Natural killer cell (primary cell): ENCODE measurements at regions not wholly inside any gene's neighbourhood (a gene's known extent, or its start where the extent isn't known, plus 50 kb on each side); places are given as distances from the start of the nearest gene placed in this dataset.

Experiments used
- ATAC-seq, 3 donors: fragments of 150-1000 bp in 2 of 3; fragments of 200-7000 bp in 1 of 3; cut with Tn5 transposase; 1 replicate in 1 of 3; 2 replicates in 2 of 3; pipeline ENCODE4 v1.10.0; 2021; ENCODE audit warnings: mild to moderate bottlenecking in 2 of 3, moderate library complexity in 2 of 3
- DNase-seq, 2 donors: peaks; one replicate each; pipeline versions ENCODE4 v3.0.0 to v3.0.0-alpha.2; 2013 to 2021; ENCODE audit warnings: mixed read lengths in 1 of 2
- H3K27ac ChIP-seq: one replicate; pipeline ENCODE4 v1.5.1; 2013; ENCODE audit warnings: mild to moderate bottlenecking, low read length
- H3K27me3 ChIP-seq: one replicate; pipeline ENCODE4 v1.6.1; 2013; ENCODE audit warnings: low read length; ENCODE audit not compliant: control insufficient read depth, insufficient read depth
- H3K36me3 ChIP-seq: one replicate; pipeline ENCODE4 v1.6.1; 2013; ENCODE audit warnings: low read length; ENCODE audit not compliant: control insufficient read depth, insufficient read depth
- H3K4me1 ChIP-seq: one replicate; pipeline ENCODE4 v1.6.1; 2013; ENCODE audit warnings: low read length; ENCODE audit not compliant: control insufficient read depth, insufficient read depth
- H3K4me3 ChIP-seq: one replicate; pipeline ENCODE4 v1.5.1; 2013; ENCODE audit warnings: low read length
- H3K9me3 ChIP-seq: one replicate; pipeline ENCODE4 v1.6.1; 2013; ENCODE audit warnings: low read length; ENCODE audit not compliant: control insufficient read depth, insufficient read depth
- H3K27ac Mint-ChIP-seq, 2 donors: one replicate each; pipeline ENCODE4 v1.8.0; 2022; ENCODE audit warnings: mild to moderate bottlenecking in 2 of 2, mixed read lengths in 2 of 2, moderate library complexity in 1 of 2
- H3K27me3 Mint-ChIP-seq, 2 donors: one replicate each; pipeline ENCODE4 v1.8.0; 2022; ENCODE audit warnings: low read depth in 2 of 2, mixed read lengths in 2 of 2
- H3K36me3 Mint-ChIP-seq: one replicate; pipeline ENCODE4 v1.8.0; 2022; ENCODE audit warnings: mixed read lengths
- H3K4me1 Mint-ChIP-seq, 2 donors: one replicate each; pipeline ENCODE4 v1.8.0; 2022; ENCODE audit warnings: mixed read lengths in 2 of 2
- H3K4me3 Mint-ChIP-seq: one replicate; pipeline ENCODE4 v1.8.0; 2022; ENCODE audit warnings: mild to moderate bottlenecking, moderate library complexity, mixed read lengths
- H3K9me3 Mint-ChIP-seq, 2 donors: one replicate each; pipeline ENCODE4 v1.8.0; 2022; ENCODE audit warnings: mixed read lengths in 2 of 2
- CTCF ChIP-seq: fragments of 200-600 bp; IDR thresholded peaks from one replicate; pipeline ENCODE4 v1.8.0; 2022; ENCODE audit warnings: antibody characterized with exemption
- WGBS: methylation state at CpG from one replicate; pipeline ENCODE4 v1.1.7; 2013; ENCODE audit warnings: missing lambda C conversion rate; ENCODE audit not compliant: insufficient coverage; 5-methylcytosine and 5-hydroxymethylcytosine counted together
- intact Hi-C: fragments of 100-400 bp; cut with micrococcal nuclease; formaldehyde crosslinking; loops from one replicate; pipeline ENCODE4 v1.14.2; 2022

- Histone ChIP-seq H3K4me3 (no peak overlapping the region), H3K9me3 (peaks cover 5% of the 10 kb centered on the region), H3K4me1 (no peaks in the 10 kb centered on the region), H3K27ac (no peak overlapping the region), H3K27me3 (no peaks in the 10 kb centered on the region), H3K36me3 (no peaks in the 10 kb centered on the region)
- Mint-ChIP-seq H3K27me3 (no peaks in the 10 kb centered on the region), H3K4me3 (no peak overlapping the region), H3K36me3 (no peaks in the 10 kb centered on the region), H3K27ac (no peak overlapping the region), H3K9me3 (peaks cover 5 to 12% of the 10 kb centered on the region in 2 donors), H3K4me1 (no peaks in the 10 kb centered on the region)
- no peak for DNase-seq
- ATAC-seq, result no peak
- intact Hi-C loops, result no loop called here
- TF ChIP-seq CTCF, result no peak
Measured at GRCh38 chr2:40955635-40956034, 503.7 kb upstream of the SLC8A1 start.

GRCh38 chr2:40957508-40957907 lies 505.6 kb upstream of the SLC8A1 start:
- Histone ChIP-seq H3K36me3 (no peaks in the 10 kb centered on the region), H3K9me3 (peaks cover 5% of the 10 kb centered on the region), H3K4me1 (no peaks in the 10 kb centered on the region), H3K4me3 (no peak overlapping the region), H3K27ac (no peak overlapping the region), H3K27me3 (no peaks in the 10 kb centered on the region)
- Mint-ChIP-seq H3K4me3 (no peak overlapping the region), H3K4me1 (no peaks in the 10 kb centered on the region), H3K36me3 (no peaks in the 10 kb centered on the region), H3K27ac (no peak overlapping the region), H3K9me3 (peaks cover 8 to 16% of the 10 kb centered on the region in 2 donors), H3K27me3 (no peaks in the 10 kb centered on the region)
- intact Hi-C loops, result no loop called here
- no peak for TF ChIP-seq CTCF
- 61% methylated on average over 8 of the region's 9 CpGs for WGBS
- ATAC-seq, result no peak
- peak in 1 of 2 donors; percentile 1 for DNase-seq

- Mint-ChIP-seq H3K36me3 (peaks cover 7% of the 10 kb centered on the region), H3K4me3 (no peak overlapping the region), H3K9me3 (peaks cover 15 to 17% of the 10 kb centered on the region in 2 donors), H3K27ac (no peak overlapping the region), H3K4me1 (no peaks in the 10 kb centered on the region), H3K27me3 (no peaks in the 10 kb centered on the region)
- H3K27me3 ChIP-seq, result no peaks in the 10 kb centered on the region
- intact Hi-C loops, result no loop called here
- DNase-seq (no peak), ATAC-seq (no peak)
- no peak for TF ChIP-seq CTCF
- H3K36me3 ChIP-seq, result no peaks in the 10 kb centered on the region
- 13% methylated on average over 5 of the region's 5 CpGs for WGBS
- H3K4me3 ChIP-seq, result no peak overlapping the region
- peaks cover 5% of the 10 kb centered on the region for H3K9me3 ChIP-seq
- H3K4me1 ChIP-seq, result no peaks in the 10 kb centered on the region
- H3K27ac ChIP-seq, result no peak overlapping the region
Measured at GRCh38 chr2:40962026-40962425, 510.1 kb upstream of the SLC8A1 start.

GRCh38 chr2:40964509-40965250 lies 512.8 kb upstream of the SLC8A1 start:
- Mint-ChIP-seq H3K4me1 (no peaks in the 10 kb centered on the region), H3K27me3 (no peaks in the 10 kb centered on the region), H3K4me3 (no peak overlapping the region), H3K9me3 (peaks cover 18 to 19% of the 10 kb centered on the region in 2 donors), H3K27ac (no peak overlapping the region), H3K36me3 (peaks cover 7% of the 10 kb centered on the region)
- 94% methylated on average over 2 of the region's 3 CpGs for WGBS
- no peaks in the 10 kb centered on the region for H3K9me3 ChIP-seq
- H3K4me1 ChIP-seq, result no peaks in the 10 kb centered on the region
- no peak overlapping the region for H3K4me3 ChIP-seq
- no peak for DNase-seq
- intact Hi-C loops, result no loop called here
- no peak overlapping the region for H3K27ac ChIP-seq
- no peak for TF ChIP-seq CTCF
- no peak for ATAC-seq
- no peaks in the 10 kb centered on the region for H3K27me3 ChIP-seq
- H3K36me3 ChIP-seq, result no peaks in the 10 kb centered on the region
